ENCODE measurements at regions not wholly inside any gene's neighbourhood (a gene's known extent, or its start where the extent isn't known, plus 50 kb on each side); places are given as distances from the start of the nearest gene placed in this dataset.

- no peak for TF ChIP-seq CTCF (IDR thresholded peaks at IDR 0.05; ENCODE audit: low read depth, low read length)
Measured at GRCh38 chr1:222994511-222995235, 148.4 kb downstream of the TLR5 start.

GRCh38 chr1:222995236-222995580, 147.8 kb downstream of the TLR5 start:
- H3K4me3 ChIP-seq (ENCODE audit: low read depth, low read length) = no peak overlapping the region
- no peak for TF ChIP-seq CTCF (IDR thresholded peaks at IDR 0.05; ENCODE audit: low read depth, low read length)

More at GRCh38 chr1:222994511-222995235, 148.4 kb downstream of the TLR5 start:
- no peak overlapping the region for H3K4me3 ChIP-seq (ENCODE audit: low read depth, low read length)

GRCh38 chr1:222995620-222996309, 147.3 kb downstream of the TLR5 start:
- H3K4me3 ChIP-seq (ENCODE audit: low read depth, low read length) = no peak overlapping the region
- TF ChIP-seq CTCF (IDR thresholded peaks at IDR 0.05; ENCODE audit: low read depth, low read length) = no peak

GRCh38 chr1:222996310-222996975, 146.6 kb downstream of the TLR5 start:
- no peak overlapping the region for H3K4me3 ChIP-seq (ENCODE audit: low read depth, low read length)
- no peak for TF ChIP-seq CTCF (IDR thresholded peaks at IDR 0.05; ENCODE audit: low read depth, low read length)

GRCh38 chr1:223000632-223001031, 142.4 kb downstream of the TLR5 start:
- H3K4me3 ChIP-seq (ENCODE audit: low read depth, low read length) = no peak overlapping the region
- TF ChIP-seq CTCF (IDR thresholded peaks at IDR 0.05; ENCODE audit: low read depth, low read length) = no peak

- no peak overlapping the region for H3K4me3 ChIP-seq (ENCODE audit: low read depth, low read length)
- TF ChIP-seq CTCF (IDR thresholded peaks at IDR 0.05; ENCODE audit: low read depth, low read length) = peak; percentile 26; the same call in 1 of the 2 replicates
Measured at GRCh38 chr1:223001653-223002634, 141.1 kb downstream of the TLR5 start.
